CD4-positive, alpha-beta T cell treated with Interleukin-10 for 1 hour (primary cell): ENCODE measurements at regions not wholly inside any gene's neighbourhood (a gene's known extent, or its start where the extent isn't known, plus 50 kb on each side); places are given as distances from the start of the nearest gene placed in this dataset.

Experiments used
- DNase-seq: peaks from one replicate; pipeline ENCODE4 v3.0.0-alpha.2; 2020

GRCh38 chr6:105503641-105504040 is 100.8 kb upstream of the PREP start:
- no peak for DNase-seq

- no peak for DNase-seq
These were observed 99.0 kb upstream of the PREP start for GRCh38 chr6:105501826-105502344.

GRCh38 chr6:105501246-105501645 is 98.4 kb upstream of the PREP start:
- DNase-seq = no peak

GRCh38 chr6:105500693-105501092 is 97.8 kb upstream of the PREP start:
- DNase-seq = no peak

- DNase-seq = no peak
These were observed 97.0 kb upstream of the PREP start for GRCh38 chr6:105499931-105500330.

GRCh38 chr6:105499136-105499870 is 96.4 kb upstream of the PREP start:
- no peak for DNase-seq

- no peak for DNase-seq
These were observed 94.7 kb upstream of the PREP start for GRCh38 chr6:105497549-105497948.

GRCh38 chr6:105495515-105495914 is 92.6 kb upstream of the PREP start:
- no peak for DNase-seq

GRCh38 chr6:105494688-105495087 is 91.8 kb upstream of the PREP start:
- no peak for DNase-seq

GRCh38 chr6:105493736-105494135 is 90.9 kb upstream of the PREP start:
- DNase-seq = no peak

GRCh38 chr6:105492706-105493673 is 90.1 kb upstream of the PREP start:
- no peak for DNase-seq

GRCh38 chr6:105489216-105489530 is 86.3 kb upstream of the PREP start:
- DNase-seq = no peak

- no peak for DNase-seq
These were observed 85.8 kb upstream of the PREP start for GRCh38 chr6:105488516-105489215.

GRCh38 chr6:105487040-105487790 is 84.3 kb upstream of the PREP start:
- no peak for DNase-seq

GRCh38 chr6:105485456-105485855 is 82.6 kb upstream of the PREP start:
- DNase-seq = no peak

GRCh38 chr6:105484238-105485161 is 81.6 kb upstream of the PREP start:
- DNase-seq = peak; percentile 65

- no peak for DNase-seq
These were observed 80.6 kb upstream of the PREP start for GRCh38 chr6:105483492-105483891.

- DNase-seq = no peak
These were observed 80.0 kb upstream of the PREP start for GRCh38 chr6:105482921-105483320.

- no peak for DNase-seq
These were observed 79.5 kb upstream of the PREP start for GRCh38 chr6:105482227-105482844.

- DNase-seq = no peak
These were observed 74.1 kb upstream of the PREP start for GRCh38 chr6:105476978-105477377.

- DNase-seq = no peak
These were observed 71.4 kb upstream of the PREP start for GRCh38 chr6:105474234-105474633.
